HFFc6 (cell line): ENCODE measurements at regions not wholly inside any gene's neighbourhood (a gene's known extent, or its start where the extent isn't known, plus 50 kb on each side); places are given as distances from the start of the nearest gene placed in this dataset.

ENCODE experiments used
- DNase-seq: peaks from one replicate; pipeline ENCODE4 v3.0.0-alpha.2; 2018
- H3K27ac Mint-ChIP-seq: 2 replicates; pipeline ENCODE4 v1.8.0; 2020; ENCODE audit warnings: mild to moderate bottlenecking, mixed read lengths
- H3K27me3 Mint-ChIP-seq: 2 replicates; pipeline ENCODE4 v1.8.0; 2021; ENCODE audit warnings: mild to moderate bottlenecking, moderate library complexity, mixed read lengths; ENCODE audit not compliant: insufficient read depth
- H3K36me3 Mint-ChIP-seq: 2 replicates; pipeline ENCODE4 v1.8.0; 2021; ENCODE audit warnings: low read depth, mixed read lengths
- H3K4me1 Mint-ChIP-seq: 2 replicates; pipeline ENCODE4 v1.8.0; 2020; ENCODE audit warnings: low read depth, mixed read lengths
- H3K4me3 Mint-ChIP-seq: 2 replicates; pipeline ENCODE4 v1.8.0; 2020; ENCODE audit warnings: mild to moderate bottlenecking, moderate library complexity, mixed read lengths
- H3K9me3 Mint-ChIP-seq: 2 replicates; pipeline ENCODE4 v1.8.0; 2020; ENCODE audit warnings: mild to moderate bottlenecking, mixed read lengths
- TF ChIP-seq, protein P1 (sequence below): fragments of 200-600 bp; sonication (generic); IDR thresholded peaks from 2 replicates; pipeline ENCODE4 v1.5.0; 2021; ENCODE audit warnings: antibody characterized with exemption, mild to moderate bottlenecking

DNA sequence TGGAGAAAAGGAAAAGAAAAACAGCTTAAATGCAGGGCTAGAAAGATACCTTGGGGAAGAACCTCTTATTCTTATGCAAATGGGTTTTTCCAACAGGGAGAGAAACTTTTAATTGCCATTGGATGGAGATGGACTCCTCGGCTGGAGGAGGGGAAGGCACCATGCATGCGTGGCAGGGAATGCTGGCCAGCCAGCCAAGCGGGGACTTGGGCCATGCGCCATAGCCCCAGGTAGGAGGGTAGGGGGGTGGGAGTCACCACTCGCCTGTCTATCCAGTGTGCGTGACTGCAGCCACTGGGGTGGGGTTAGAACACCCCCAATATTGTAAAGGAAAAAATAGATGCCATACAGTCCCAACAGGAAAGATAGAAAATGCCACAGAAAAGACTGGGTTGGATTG, 119.9 kb upstream of the ELAVL2 start:
- Mint-ChIP-seq H3K9me3 (peaks cover 36% of the 10 kb centered on the region), H3K36me3 (peaks cover 5% of the 10 kb centered on the region; the same call in 1 of the 2 replicates), H3K4me3 (no peak overlapping the region), H3K27me3 (no peaks in the 10 kb centered on the region), H3K4me1 (no peaks in the 10 kb centered on the region), H3K27ac (no peak overlapping the region)
- TF ChIP-seq, protein P1, sequence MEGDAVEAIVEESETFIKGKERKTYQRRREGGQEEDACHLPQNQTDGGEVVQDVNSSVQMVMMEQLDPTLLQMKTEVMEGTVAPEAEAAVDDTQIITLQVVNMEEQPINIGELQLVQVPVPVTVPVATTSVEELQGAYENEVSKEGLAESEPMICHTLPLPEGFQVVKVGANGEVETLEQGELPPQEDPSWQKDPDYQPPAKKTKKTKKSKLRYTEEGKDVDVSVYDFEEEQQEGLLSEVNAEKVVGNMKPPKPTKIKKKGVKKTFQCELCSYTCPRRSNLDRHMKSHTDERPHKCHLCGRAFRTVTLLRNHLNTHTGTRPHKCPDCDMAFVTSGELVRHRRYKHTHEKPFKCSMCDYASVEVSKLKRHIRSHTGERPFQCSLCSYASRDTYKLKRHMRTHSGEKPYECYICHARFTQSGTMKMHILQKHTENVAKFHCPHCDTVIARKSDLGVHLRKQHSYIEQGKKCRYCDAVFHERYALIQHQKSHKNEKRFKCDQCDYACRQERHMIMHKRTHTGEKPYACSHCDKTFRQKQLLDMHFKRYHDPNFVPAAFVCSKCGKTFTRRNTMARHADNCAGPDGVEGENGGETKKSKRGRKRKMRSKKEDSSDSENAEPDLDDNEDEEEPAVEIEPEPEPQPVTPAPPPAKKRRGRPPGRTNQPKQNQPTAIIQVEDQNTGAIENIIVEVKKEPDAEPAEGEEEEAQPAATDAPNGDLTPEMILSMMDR, result no peak
- DNase-seq, result no peak

DNA sequence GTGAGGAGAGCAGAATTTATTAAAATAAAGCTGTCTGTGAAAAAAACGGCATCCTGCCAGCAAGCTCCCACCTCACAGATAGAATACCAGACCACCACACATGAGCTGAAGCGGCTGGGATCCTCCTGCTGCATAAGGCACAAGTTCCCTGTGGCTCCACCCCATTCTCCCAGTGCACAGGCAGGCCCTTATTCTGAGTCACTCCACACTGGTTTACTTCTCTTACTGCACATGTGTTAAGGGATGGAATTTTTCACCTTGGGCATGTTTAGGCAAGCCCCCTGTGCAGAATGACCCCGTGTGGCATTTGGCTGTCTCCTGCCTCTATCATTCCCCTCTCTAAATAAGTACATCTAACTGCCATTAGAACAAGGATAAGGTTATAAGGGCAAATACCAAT, 115.0 kb upstream of the ELAVL2 start:
- DNase-seq, result no peak
- H3K9me3 Mint-ChIP-seq, result peaks cover 36% of the 10 kb centered on the region

DNA sequence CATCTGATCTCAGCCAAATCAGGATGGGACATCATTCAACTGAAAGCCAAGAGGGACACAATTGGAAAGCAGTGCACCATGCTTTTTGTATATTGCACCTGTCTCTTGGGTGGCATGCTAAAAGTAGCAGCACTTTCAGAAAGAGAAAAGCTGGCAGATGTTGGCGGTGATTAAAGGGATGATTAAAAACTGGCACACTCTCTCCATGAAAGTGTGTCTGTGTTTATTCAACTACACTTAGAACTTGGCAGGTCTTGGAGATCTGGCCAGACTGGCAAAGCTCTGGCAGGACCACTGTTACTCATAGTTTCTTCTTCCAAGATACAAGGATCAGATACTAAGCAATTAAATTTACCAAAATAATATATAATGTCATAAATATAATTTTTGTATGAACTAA, 112.9 kb upstream of the ELAVL2 start:
- Mint-ChIP-seq H3K4me1 (no peaks in the 10 kb centered on the region), H3K4me3 (no peak overlapping the region), H3K9me3 (peaks cover 20% of the 10 kb centered on the region), H3K36me3 (peaks cover 5% of the 10 kb centered on the region; the same call in 1 of the 2 replicates), H3K27ac (no peak overlapping the region), H3K27me3 (no peaks in the 10 kb centered on the region)
- TF ChIP-seq, protein P1, result no peak
- DNase-seq, result no peak

More for the DNA sequence above, 115.0 kb upstream of the ELAVL2 start:
- H3K36me3 Mint-ChIP-seq, result peaks cover 5% of the 10 kb centered on the region; the same call in 1 of the 2 replicates
- H3K27ac Mint-ChIP-seq, result no peak overlapping the region
- H3K27me3 Mint-ChIP-seq, result no peaks in the 10 kb centered on the region
- H3K4me1 Mint-ChIP-seq, result no peaks in the 10 kb centered on the region
- TF ChIP-seq, protein P1, result no peak
- H3K4me3 Mint-ChIP-seq, result no peak overlapping the region

DNA sequence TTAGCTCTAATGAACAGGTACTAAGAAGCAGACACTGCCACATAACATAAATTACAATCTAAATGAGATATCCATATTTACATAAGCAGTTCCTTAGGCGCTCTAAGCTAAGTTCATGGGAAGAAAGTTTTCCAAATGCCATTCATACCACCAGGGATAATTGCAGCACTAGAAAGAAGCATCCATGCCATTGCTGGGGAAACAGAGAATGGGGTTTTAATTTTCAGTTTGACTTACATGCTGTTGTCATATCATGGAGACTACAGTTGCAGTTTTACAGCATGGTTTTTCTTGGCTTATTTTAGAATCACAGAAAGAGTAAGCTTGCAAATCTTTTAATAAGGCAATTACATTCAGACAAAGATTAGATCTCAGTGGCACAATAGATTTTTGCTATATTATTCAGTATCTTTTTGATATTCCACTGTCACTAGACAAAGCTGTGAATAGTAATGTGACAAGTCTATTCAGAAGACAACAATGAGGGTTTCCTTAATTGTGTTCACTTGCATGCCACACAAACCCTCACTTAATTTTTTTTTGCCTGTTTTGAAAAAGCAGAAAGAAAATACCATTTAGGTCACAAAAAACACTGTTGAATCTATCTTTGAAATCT, 108.4 kb upstream of the ELAVL2 start:
- no peak for DNase-seq
- Mint-ChIP-seq H3K27ac (no peak overlapping the region), H3K4me3 (no peak overlapping the region), H3K27me3 (no peaks in the 10 kb centered on the region), H3K4me1 (no peaks in the 10 kb centered on the region), H3K9me3 (peaks cover 4% of the 10 kb centered on the region; the same call in 1 of the 2 replicates), H3K36me3 (no peaks in the 10 kb centered on the region; the same call in 1 of the 2 replicates)
- TF ChIP-seq, protein P1, result no peak

DNA sequence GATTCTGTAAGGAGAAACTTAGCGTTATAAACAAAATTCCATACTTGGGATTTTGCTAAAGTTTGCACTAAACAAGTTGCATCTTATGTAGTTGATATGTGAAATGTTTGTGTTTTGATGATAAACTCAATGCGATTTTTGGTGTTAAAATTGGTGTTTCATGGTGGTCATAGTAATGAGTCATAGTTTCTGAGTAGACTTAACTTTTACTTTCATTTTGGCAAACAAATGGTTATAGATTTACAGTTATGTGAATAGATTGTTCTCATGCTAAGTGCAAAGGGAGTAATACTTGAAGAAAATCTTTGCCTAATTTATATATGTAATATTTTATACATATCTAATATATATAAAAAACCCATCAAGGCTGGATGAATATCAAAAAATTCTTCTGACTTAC, 107.3 kb upstream of the ELAVL2 start:
- DNase-seq, result no peak
- Mint-ChIP-seq H3K4me1 (no peaks in the 10 kb centered on the region), H3K27me3 (no peaks in the 10 kb centered on the region), H3K36me3 (no peaks in the 10 kb centered on the region; the same call in 1 of the 2 replicates), H3K27ac (no peak overlapping the region), H3K4me3 (no peak overlapping the region), H3K9me3 (peaks cover 10% of the 10 kb centered on the region)
- TF ChIP-seq, protein P1, result no peak
